ENCODE measurements at regions not wholly inside any gene's neighbourhood (a gene's known extent, or its start where the extent isn't known, plus 50 kb on each side); places are given as distances from the start of the nearest gene placed in this dataset.

DNA sequence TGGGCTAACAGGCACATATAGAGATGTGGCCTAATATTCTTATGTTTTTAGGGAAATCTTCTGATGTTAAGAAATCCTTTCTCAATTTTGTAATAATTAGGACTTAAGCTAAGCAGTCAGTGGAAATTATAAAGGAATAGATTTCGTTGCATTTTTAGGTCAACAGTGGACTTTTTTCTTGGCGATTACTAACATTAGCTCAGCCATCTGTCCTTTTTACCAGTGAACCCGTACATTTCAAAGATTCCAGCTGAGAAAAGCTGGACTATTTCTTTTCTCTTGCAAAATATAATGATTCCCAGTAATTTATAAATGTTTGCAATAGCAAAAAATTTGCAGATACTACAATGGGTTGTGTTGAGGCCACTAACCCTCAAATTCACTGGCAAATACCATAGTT, 54.9 kb upstream of the CA10 start:
- Histone ChIP-seq H3K4me1 (no peaks in the 10 kb centered on the region), H3K27ac (no peak overlapping the region), H3K36me3 (no peaks in the 10 kb centered on the region), H3K27me3 (no peaks in the 10 kb centered on the region), H3K9me3 (no peaks in the 10 kb centered on the region), H3K4me3 (replicated peaks in 1 of 3) (no peak overlapping the region)
- 44 to 79% methylated on average over 3 of the region's 3 CpGs for WGBS, 2 donors
- intact Hi-C loops (cut with DNase I) = no loop called here
- TF ChIP-seq, protein P1, sequence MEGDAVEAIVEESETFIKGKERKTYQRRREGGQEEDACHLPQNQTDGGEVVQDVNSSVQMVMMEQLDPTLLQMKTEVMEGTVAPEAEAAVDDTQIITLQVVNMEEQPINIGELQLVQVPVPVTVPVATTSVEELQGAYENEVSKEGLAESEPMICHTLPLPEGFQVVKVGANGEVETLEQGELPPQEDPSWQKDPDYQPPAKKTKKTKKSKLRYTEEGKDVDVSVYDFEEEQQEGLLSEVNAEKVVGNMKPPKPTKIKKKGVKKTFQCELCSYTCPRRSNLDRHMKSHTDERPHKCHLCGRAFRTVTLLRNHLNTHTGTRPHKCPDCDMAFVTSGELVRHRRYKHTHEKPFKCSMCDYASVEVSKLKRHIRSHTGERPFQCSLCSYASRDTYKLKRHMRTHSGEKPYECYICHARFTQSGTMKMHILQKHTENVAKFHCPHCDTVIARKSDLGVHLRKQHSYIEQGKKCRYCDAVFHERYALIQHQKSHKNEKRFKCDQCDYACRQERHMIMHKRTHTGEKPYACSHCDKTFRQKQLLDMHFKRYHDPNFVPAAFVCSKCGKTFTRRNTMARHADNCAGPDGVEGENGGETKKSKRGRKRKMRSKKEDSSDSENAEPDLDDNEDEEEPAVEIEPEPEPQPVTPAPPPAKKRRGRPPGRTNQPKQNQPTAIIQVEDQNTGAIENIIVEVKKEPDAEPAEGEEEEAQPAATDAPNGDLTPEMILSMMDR (IDR thresholded peaks at IDR 0.05) = no peak
- TF ChIP-seq POLR2A (IDR thresholded peaks at IDR 0.05) = no peak
- no peak for DNase-seq

DNA sequence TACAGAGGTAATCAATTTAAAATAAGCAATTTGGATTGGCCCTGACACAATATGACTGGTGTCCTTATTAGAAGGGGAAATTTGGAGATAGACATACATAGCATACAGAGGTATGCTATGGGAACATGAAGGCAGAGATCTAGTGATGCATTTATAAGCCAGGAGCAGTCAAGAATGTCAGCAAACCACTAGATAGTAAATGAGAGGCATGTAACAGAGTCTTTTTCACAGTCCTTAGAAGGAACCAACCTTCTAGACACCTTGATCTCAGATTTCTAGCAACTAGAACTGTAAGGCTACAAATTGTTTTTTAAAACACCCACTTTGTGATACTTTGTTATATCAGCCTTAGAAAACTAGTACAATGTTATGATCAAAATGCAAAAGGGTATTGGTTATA, 54.3 kb upstream of the CA10 start:
- no peak for DNase-seq
- H3K36me3 ChIP-seq = no peaks in the 10 kb centered on the region
- no peaks in the 10 kb centered on the region for H3K4me1 ChIP-seq
- no peaks in the 10 kb centered on the region for H3K27me3 ChIP-seq
- no peak overlapping the region for H3K27ac ChIP-seq
- H3K9me3 ChIP-seq = no peaks in the 10 kb centered on the region
- no peak for TF ChIP-seq POLR2A (IDR thresholded peaks at IDR 0.05)
- TF ChIP-seq, protein P1 (IDR thresholded peaks at IDR 0.05) = no peak
- no peak overlapping the region for H3K4me3 ChIP-seq (replicated peaks in 1 of 3)
- intact Hi-C loops (cut with DNase I) = no loop called here

DNA sequence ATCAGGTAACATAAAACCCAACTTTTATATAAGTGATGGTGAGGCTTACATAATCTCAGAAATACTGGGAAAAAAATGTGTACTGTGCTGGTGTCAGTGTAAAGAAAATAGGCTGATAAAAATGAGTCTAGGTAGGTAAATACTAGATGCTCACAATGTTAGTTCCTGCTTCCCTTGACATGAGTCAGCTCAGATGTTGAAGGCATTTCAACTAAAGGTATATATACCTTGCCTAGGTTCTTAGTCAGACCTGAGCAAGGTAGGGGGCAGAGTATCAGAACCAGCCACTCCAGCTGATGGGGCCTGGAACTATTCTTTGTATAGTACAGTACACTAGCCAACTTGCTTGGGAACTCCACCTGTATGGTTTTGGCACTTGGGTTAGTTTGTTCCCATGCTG, 51.0 kb upstream of the CA10 start:
- intact Hi-C loops (cut with DNase I) = no loop called here
- TF ChIP-seq, protein P1 (IDR thresholded peaks at IDR 0.05) = no peak
- no peak for TF ChIP-seq POLR2A (IDR thresholded peaks at IDR 0.05)
- no peak overlapping the region for H3K4me3 ChIP-seq (replicated peaks in 1 of 3)
- H3K9me3 ChIP-seq = no peaks in the 10 kb centered on the region
- H3K36me3 ChIP-seq = no peaks in the 10 kb centered on the region
- H3K4me1 ChIP-seq = no peaks in the 10 kb centered on the region
- H3K27me3 ChIP-seq = no peaks in the 10 kb centered on the region
- H3K27ac ChIP-seq = no peak overlapping the region
- no peak for DNase-seq

Data from thyroid gland (tissue), 4 donors.